CD4-positive, CD25-positive, alpha-beta regulatory T cell (primary cell): ENCODE measurements at regions not wholly inside any gene's neighbourhood (a gene's known extent, or its start where the extent isn't known, plus 50 kb on each side); places are given as distances from the start of the nearest gene placed in this dataset.

Source experiments
- ATAC-seq, 2 donors: fragments of 150-1000 bp; cut with Tn5 transposase; one replicate each; pipeline ENCODE4 v1.10.0; 2021; ENCODE audit warnings: low read depth in 2 of 2, moderate number of reproducible peaks in 2 of 2, moderate library complexity in 1 of 2
- DNase-seq, 3 donors: peaks; one replicate each; pipeline versions ENCODE4 v3.0.0 to v3.0.0-alpha.2; 2012 to 2022; ENCODE audit warnings: mixed read lengths in 1 of 3
- H3K27ac ChIP-seq: one replicate; pipeline ENCODE4 v1.7.0; 2013; ENCODE audit warnings: mild to moderate bottlenecking, low read length; ENCODE audit not compliant: insufficient read depth, poor library complexity, severe bottlenecking
- H3K27me3 ChIP-seq: one replicate; pipeline ENCODE4 v1.7.0; 2013; ENCODE audit warnings: low read length; ENCODE audit not compliant: control insufficient read depth, insufficient read depth
- H3K36me3 ChIP-seq: one replicate; pipeline ENCODE4 v1.7.0; 2013; ENCODE audit warnings: mild to moderate bottlenecking, low read length, moderate library complexity; ENCODE audit not compliant: control insufficient read depth, insufficient read depth
- H3K4me1 ChIP-seq: 2 replicates; pipeline ENCODE4 v1.7.0; 2013; ENCODE audit warnings: mild to moderate bottlenecking, low read length; ENCODE audit not compliant: insufficient read depth, control insufficient read depth, poor library complexity, severe bottlenecking
- H3K4me3 ChIP-seq: one replicate; pipeline ENCODE4 v1.7.0; 2013; ENCODE audit warnings: low read depth, mild to moderate bottlenecking, low read length, moderate library complexity
- H3K9me3 ChIP-seq, 2 experiments: 1 replicate in 1 of 2; 2 replicates in 1 of 2; pipeline ENCODE4 v1.7.0; 2013; ENCODE audit warnings: low read length in 2 of 2, mild to moderate bottlenecking in 1 of 2, moderate library complexity in 1 of 2; ENCODE audit not compliant: control insufficient read depth in 2 of 2
- H3K27ac Mint-ChIP-seq, 3 donors: one replicate each; pipeline ENCODE4 v1.8.0; 2020 to 2022; ENCODE audit warnings: mild to moderate bottlenecking in 3 of 3, mixed read lengths in 3 of 3, moderate library complexity in 2 of 3
- H3K27me3 Mint-ChIP-seq: one replicate; pipeline ENCODE4 v1.8.0; 2022; ENCODE audit warnings: mild to moderate bottlenecking, mixed read lengths
- H3K36me3 Mint-ChIP-seq: one replicate; pipeline ENCODE4 v1.8.0; 2020; ENCODE audit warnings: mixed read lengths
- H3K4me1 Mint-ChIP-seq, 4 donors: one replicate each; pipeline ENCODE4 v1.8.0; 2020 to 2022; ENCODE audit warnings: mixed read lengths in 4 of 4, mild to moderate bottlenecking in 1 of 4
- H3K4me3 Mint-ChIP-seq, 4 donors: one replicate each; pipeline ENCODE4 v1.8.0; 2020 to 2022; ENCODE audit warnings: mild to moderate bottlenecking in 4 of 4, mixed read lengths in 4 of 4, moderate library complexity in 3 of 4
- H3K9me3 Mint-ChIP-seq, 7 donors: one replicate each; pipeline ENCODE4 v1.8.0; 2020 to 2022; ENCODE audit warnings: mixed read lengths in 7 of 7, mild to moderate bottlenecking in 3 of 7, moderate library complexity in 2 of 7

- no peak overlapping the region for H3K4me3 Mint-ChIP-seq
- H3K9me3 ChIP-seq = no peaks in the 10 kb centered on the region
- H3K36me3 ChIP-seq = no peaks in the 10 kb centered on the region
- no peak overlapping the region for H3K27ac Mint-ChIP-seq
- H3K27ac ChIP-seq = no peak overlapping the region
- DNase-seq = no peak
- H3K36me3 Mint-ChIP-seq = no peaks in the 10 kb centered on the region
- no peak for ATAC-seq
- peaks cover 0 to 3% (median 0%) of the 10 kb centered on the region in 4 donors for H3K4me1 Mint-ChIP-seq
- peaks cover 4 to 14% (median 5%) of the 10 kb centered on the region in 7 donors for H3K9me3 Mint-ChIP-seq
- H3K27me3 ChIP-seq = no peaks in the 10 kb centered on the region
- no peaks in the 10 kb centered on the region for H3K27me3 Mint-ChIP-seq
- no peak overlapping the region for H3K4me3 ChIP-seq
- H3K4me1 ChIP-seq = no peaks in the 10 kb centered on the region
These were observed 98.1 kb upstream of the SPOPL start for GRCh38 chr2:138403431-138403927.

- H3K4me3 ChIP-seq = no peak overlapping the region
- H3K27me3 Mint-ChIP-seq = no peaks in the 10 kb centered on the region
- no peaks in the 10 kb centered on the region for H3K27me3 ChIP-seq
- H3K36me3 ChIP-seq = no peaks in the 10 kb centered on the region
- peak overlapping the region in 1 of 4 donors; percentile 5 for H3K4me3 Mint-ChIP-seq
- peaks cover 5 to 30% (median 12%) of the 10 kb centered on the region in 7 donors for H3K9me3 Mint-ChIP-seq
- H3K27ac ChIP-seq = no peak overlapping the region
- H3K27ac Mint-ChIP-seq = no peak overlapping the region
- no peak for DNase-seq
- H3K4me1 ChIP-seq = no peaks in the 10 kb centered on the region
- peaks cover 5 to 18% of the 10 kb centered on the region in 2 experiments for H3K9me3 ChIP-seq
- no peaks in the 10 kb centered on the region for H3K4me1 Mint-ChIP-seq
- no peaks in the 10 kb centered on the region for H3K36me3 Mint-ChIP-seq
- no peak for ATAC-seq
These were observed 87.6 kb upstream of the SPOPL start for GRCh38 chr2:138414014-138414413.

- Histone ChIP-seq H3K27me3 (no peaks in the 10 kb centered on the region), H3K9me3 (peaks cover 3 to 18% of the 10 kb centered on the region in 2 experiments), H3K4me3 (no peak overlapping the region), H3K36me3 (no peaks in the 10 kb centered on the region), H3K27ac (no peak overlapping the region), H3K4me1 (no peaks in the 10 kb centered on the region)
- no peak overlapping the region for H3K4me3 Mint-ChIP-seq
- no peaks in the 10 kb centered on the region for H3K27me3 Mint-ChIP-seq
- DNase-seq (no peak), ATAC-seq (no peak)
- H3K9me3 Mint-ChIP-seq = peaks cover 3 to 21% (median 11%) of the 10 kb centered on the region in 7 donors
- no peak overlapping the region for H3K27ac Mint-ChIP-seq
- H3K4me1 Mint-ChIP-seq = no peaks in the 10 kb centered on the region
- H3K36me3 Mint-ChIP-seq = no peaks in the 10 kb centered on the region
These were observed 85.6 kb upstream of the SPOPL start for GRCh38 chr2:138415985-138416384.

GRCh38 chr2:138418453-138418852, 83.1 kb upstream of the SPOPL start:
- Mint-ChIP-seq H3K4me3 (no peak overlapping the region), H3K27ac (no peak overlapping the region), H3K36me3 (no peaks in the 10 kb centered on the region), H3K4me1 (no peaks in the 10 kb centered on the region), H3K9me3 (peaks cover 1 to 10% (median 5%) of the 10 kb centered on the region in 7 donors), H3K27me3 (no peaks in the 10 kb centered on the region)
- DNase-seq (no peak), ATAC-seq (no peak)
- Histone ChIP-seq H3K27ac (no peak overlapping the region), H3K36me3 (no peaks in the 10 kb centered on the region), H3K4me3 (no peak overlapping the region), H3K27me3 (no peaks in the 10 kb centered on the region), H3K9me3 (peaks cover 3 to 11% of the 10 kb centered on the region in 2 experiments), H3K4me1 (no peaks in the 10 kb centered on the region)

GRCh38 chr2:138421315-138421970, 80.1 kb upstream of the SPOPL start:
- no peaks in the 10 kb centered on the region for H3K36me3 ChIP-seq
- H3K36me3 Mint-ChIP-seq = no peaks in the 10 kb centered on the region
- H3K27ac Mint-ChIP-seq = no peak overlapping the region
- H3K4me3 ChIP-seq = no peak overlapping the region
- no peaks in the 10 kb centered on the region for H3K9me3 ChIP-seq
- peaks cover 0 to 17% (median 6%) of the 10 kb centered on the region in 7 donors for H3K9me3 Mint-ChIP-seq
- no peaks in the 10 kb centered on the region for H3K27me3 Mint-ChIP-seq
- H3K27ac ChIP-seq = no peak overlapping the region
- DNase-seq (no peak), ATAC-seq (no peak)
- H3K4me1 Mint-ChIP-seq = no peaks in the 10 kb centered on the region
- no peaks in the 10 kb centered on the region for H3K27me3 ChIP-seq
- no peaks in the 10 kb centered on the region for H3K4me1 ChIP-seq
- H3K4me3 Mint-ChIP-seq = no peak overlapping the region

GRCh38 chr2:138421971-138422335, 79.6 kb upstream of the SPOPL start:
- Mint-ChIP-seq H3K36me3 (no peaks in the 10 kb centered on the region), H3K4me1 (no peaks in the 10 kb centered on the region), H3K4me3 (no peak overlapping the region), H3K9me3 (peaks cover 0 to 22% (median 6%) of the 10 kb centered on the region in 7 donors), H3K27me3 (no peaks in the 10 kb centered on the region), H3K27ac (no peak overlapping the region)
- Histone ChIP-seq H3K4me3 (no peak overlapping the region), H3K27me3 (no peaks in the 10 kb centered on the region), H3K4me1 (no peaks in the 10 kb centered on the region), H3K27ac (no peak overlapping the region), H3K9me3 (peaks cover 0 to 4% of the 10 kb centered on the region in 2 experiments), H3K36me3 (no peaks in the 10 kb centered on the region)
- ATAC-seq (no peak), DNase-seq (no peak)

- no peaks in the 10 kb centered on the region for H3K4me1 ChIP-seq
These were observed 78.4 kb upstream of the SPOPL start for GRCh38 chr2:138423198-138423597.

GRCh38 chr2:138423745-138424144, 77.8 kb upstream of the SPOPL start:
- Mint-ChIP-seq H3K36me3 (no peaks in the 10 kb centered on the region), H3K9me3 (peaks cover 0 to 24% (median 8%) of the 10 kb centered on the region in 7 donors), H3K27ac (no peak overlapping the region), H3K27me3 (no peaks in the 10 kb centered on the region), H3K4me1 (no peaks in the 10 kb centered on the region), H3K4me3 (no peak overlapping the region)
- no peaks in the 10 kb centered on the region for H3K4me1 ChIP-seq
- no peak overlapping the region for H3K4me3 ChIP-seq
- no peaks in the 10 kb centered on the region for H3K36me3 ChIP-seq
- no peak for ATAC-seq
- DNase-seq = no peak
- H3K27me3 ChIP-seq = no peaks in the 10 kb centered on the region
- H3K27ac ChIP-seq = no peak overlapping the region
- peaks cover 0 to 5% of the 10 kb centered on the region in 2 experiments for H3K9me3 ChIP-seq

More at GRCh38 chr2:138423198-138423597, 78.4 kb upstream of the SPOPL start:
- DNase-seq (no peak), ATAC-seq (no peak)
- no peaks in the 10 kb centered on the region for H3K27me3 ChIP-seq
- no peak overlapping the region for H3K27ac Mint-ChIP-seq
- no peaks in the 10 kb centered on the region for H3K27me3 Mint-ChIP-seq
- H3K9me3 ChIP-seq = peaks cover 0 to 5% of the 10 kb centered on the region in 2 experiments
- no peaks in the 10 kb centered on the region for H3K4me1 Mint-ChIP-seq
- H3K36me3 Mint-ChIP-seq = no peaks in the 10 kb centered on the region
- no peak overlapping the region for H3K4me3 Mint-ChIP-seq
- no peak overlapping the region for H3K4me3 ChIP-seq
- H3K36me3 ChIP-seq = no peaks in the 10 kb centered on the region
- no peak overlapping the region for H3K27ac ChIP-seq
- peaks cover 0 to 24% (median 6%) of the 10 kb centered on the region in 7 donors for H3K9me3 Mint-ChIP-seq
